PC-3 (cell line): ENCODE measurements at regions not wholly inside any gene's neighbourhood (a gene's known extent, or its start where the extent isn't known, plus 50 kb on each side); places are given as distances from the start of the nearest gene placed in this dataset.

Source experiments
- EZH2 ChIP-seq: fragments of 300-600 bp; sonication (generic); IDR thresholded peaks from one replicate; pipeline ENCODE4 v1.6.1; 2017; ENCODE audit warnings: antibody characterized with exemption, mild to moderate bottlenecking, low read length; ENCODE audit not compliant: unreplicated experiment
- TF ChIP-seq, protein P1 (sequence below): fragments of 300-600 bp; sonication (generic); conservative IDR thresholded peaks from 2 replicates; pipeline ENCODE4 v1.5.1; 2017; ENCODE audit warnings: antibody characterized with exemption, low read depth, mild to moderate bottlenecking, low read length

DNA sequence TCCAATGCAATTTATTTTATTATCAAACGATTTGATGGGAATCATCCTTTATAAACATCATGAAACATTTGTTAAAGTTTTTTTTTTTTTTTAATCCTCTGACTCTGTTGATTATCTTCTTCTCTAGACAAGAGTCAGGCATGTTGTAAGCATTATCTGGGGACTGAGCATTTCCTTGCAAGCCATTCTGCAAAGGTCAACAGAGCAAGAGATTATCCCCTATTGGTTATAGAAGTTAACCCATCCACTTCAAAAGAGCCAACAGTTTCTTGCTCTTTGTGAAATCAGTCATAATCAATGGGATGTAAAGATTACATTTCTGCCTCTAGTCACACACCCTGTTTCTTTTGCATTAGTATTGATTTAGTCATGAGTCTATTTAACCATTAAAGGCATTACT is 368.8 kb upstream of the ADGRL4 start:
- TF ChIP-seq, protein P1, sequence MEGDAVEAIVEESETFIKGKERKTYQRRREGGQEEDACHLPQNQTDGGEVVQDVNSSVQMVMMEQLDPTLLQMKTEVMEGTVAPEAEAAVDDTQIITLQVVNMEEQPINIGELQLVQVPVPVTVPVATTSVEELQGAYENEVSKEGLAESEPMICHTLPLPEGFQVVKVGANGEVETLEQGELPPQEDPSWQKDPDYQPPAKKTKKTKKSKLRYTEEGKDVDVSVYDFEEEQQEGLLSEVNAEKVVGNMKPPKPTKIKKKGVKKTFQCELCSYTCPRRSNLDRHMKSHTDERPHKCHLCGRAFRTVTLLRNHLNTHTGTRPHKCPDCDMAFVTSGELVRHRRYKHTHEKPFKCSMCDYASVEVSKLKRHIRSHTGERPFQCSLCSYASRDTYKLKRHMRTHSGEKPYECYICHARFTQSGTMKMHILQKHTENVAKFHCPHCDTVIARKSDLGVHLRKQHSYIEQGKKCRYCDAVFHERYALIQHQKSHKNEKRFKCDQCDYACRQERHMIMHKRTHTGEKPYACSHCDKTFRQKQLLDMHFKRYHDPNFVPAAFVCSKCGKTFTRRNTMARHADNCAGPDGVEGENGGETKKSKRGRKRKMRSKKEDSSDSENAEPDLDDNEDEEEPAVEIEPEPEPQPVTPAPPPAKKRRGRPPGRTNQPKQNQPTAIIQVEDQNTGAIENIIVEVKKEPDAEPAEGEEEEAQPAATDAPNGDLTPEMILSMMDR, result no peak
- no peak for TF ChIP-seq EZH2
